ENCODE measurements at regions not wholly inside any gene's neighbourhood (a gene's known extent, or its start where the extent isn't known, plus 50 kb on each side); places are given as distances from the start of the nearest gene placed in this dataset.
A peak's percentile ranks its signal among the peaks of the same experiment; 100 is the strongest.

DNA sequence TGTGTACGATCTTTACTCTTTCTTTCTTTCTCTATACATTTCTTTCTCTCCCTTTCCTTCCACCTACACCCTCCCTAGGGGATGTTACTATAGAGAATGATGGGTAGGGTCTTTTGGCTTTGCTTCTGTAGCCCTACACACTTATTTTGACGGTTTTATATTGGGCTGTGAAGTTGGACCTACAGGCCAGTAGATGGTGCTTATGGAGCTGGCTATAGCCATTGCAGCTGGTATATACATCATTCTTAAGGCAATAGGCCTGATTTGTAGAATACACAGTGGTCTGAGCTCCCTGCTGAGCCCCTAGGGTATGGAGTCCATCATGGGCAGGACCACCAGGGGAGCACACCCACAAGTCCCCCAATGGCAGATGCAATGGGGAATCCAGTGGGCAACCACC, 1869.7 kb downstream of the STIM2 start:
- no peak for DNase-seq (ENCODE audit: low read depth)
- TF ChIP-seq, protein P1, sequence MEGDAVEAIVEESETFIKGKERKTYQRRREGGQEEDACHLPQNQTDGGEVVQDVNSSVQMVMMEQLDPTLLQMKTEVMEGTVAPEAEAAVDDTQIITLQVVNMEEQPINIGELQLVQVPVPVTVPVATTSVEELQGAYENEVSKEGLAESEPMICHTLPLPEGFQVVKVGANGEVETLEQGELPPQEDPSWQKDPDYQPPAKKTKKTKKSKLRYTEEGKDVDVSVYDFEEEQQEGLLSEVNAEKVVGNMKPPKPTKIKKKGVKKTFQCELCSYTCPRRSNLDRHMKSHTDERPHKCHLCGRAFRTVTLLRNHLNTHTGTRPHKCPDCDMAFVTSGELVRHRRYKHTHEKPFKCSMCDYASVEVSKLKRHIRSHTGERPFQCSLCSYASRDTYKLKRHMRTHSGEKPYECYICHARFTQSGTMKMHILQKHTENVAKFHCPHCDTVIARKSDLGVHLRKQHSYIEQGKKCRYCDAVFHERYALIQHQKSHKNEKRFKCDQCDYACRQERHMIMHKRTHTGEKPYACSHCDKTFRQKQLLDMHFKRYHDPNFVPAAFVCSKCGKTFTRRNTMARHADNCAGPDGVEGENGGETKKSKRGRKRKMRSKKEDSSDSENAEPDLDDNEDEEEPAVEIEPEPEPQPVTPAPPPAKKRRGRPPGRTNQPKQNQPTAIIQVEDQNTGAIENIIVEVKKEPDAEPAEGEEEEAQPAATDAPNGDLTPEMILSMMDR (conservative IDR thresholded peaks at IDR 0.05; ENCODE audit: low read depth, low read length), result no peak
- no peak overlapping the region for H3K4me3 ChIP-seq (ENCODE audit: low read depth, low read length)

DNA sequence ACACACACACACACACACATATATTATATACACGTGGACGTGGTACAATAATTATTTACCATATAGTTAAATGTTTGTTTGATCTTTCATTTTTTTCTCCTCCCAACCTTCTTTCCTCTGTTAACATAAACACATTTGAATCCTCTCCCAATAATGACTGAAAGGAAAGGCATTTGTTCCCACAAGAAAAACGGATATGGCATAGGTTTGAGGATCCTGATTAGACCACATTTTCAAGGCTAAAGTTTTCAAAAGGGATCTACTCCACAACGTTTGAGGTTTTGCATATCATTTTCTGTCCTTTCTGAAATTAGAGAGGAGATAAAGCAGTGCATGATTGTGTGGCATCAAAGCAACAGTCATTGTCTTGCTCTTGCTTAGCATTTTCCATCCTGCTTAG, 1883.4 kb downstream of the STIM2 start:
- TF ChIP-seq, protein P1 (conservative IDR thresholded peaks at IDR 0.05; ENCODE audit: low read depth, low read length), result no peak
- peak; percentile 2 for DNase-seq (ENCODE audit: low read depth)

DNA sequence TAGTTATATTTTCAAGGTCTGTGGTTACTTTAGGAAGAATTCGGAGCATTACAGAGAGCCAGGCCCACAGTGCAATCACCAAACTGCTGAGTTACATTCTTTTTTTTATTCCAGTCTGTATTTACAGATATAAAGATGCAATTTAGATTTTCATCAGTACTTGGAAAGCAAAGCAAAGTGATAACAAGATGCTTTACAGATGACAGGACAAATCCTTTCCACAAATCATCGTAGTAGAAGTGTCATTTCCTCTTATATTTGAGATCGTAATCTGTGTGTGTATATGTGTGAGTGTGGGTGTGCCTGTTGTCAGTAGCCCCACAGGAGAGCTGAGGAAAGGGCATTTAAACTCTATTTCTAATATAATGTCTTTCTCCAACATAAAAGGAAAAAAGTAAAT, 1893.7 kb downstream of the STIM2 start:
- no peak for DNase-seq (ENCODE audit: low read depth)
- TF ChIP-seq, protein P1 (conservative IDR thresholded peaks at IDR 0.05; ENCODE audit: low read depth, low read length), result no peak
- no peak overlapping the region for H3K4me3 ChIP-seq (ENCODE audit: low read depth, low read length)

More for the DNA sequence above, 1883.4 kb downstream of the STIM2 start:
- no peak overlapping the region for H3K4me3 ChIP-seq (ENCODE audit: low read depth, low read length)

DNA sequence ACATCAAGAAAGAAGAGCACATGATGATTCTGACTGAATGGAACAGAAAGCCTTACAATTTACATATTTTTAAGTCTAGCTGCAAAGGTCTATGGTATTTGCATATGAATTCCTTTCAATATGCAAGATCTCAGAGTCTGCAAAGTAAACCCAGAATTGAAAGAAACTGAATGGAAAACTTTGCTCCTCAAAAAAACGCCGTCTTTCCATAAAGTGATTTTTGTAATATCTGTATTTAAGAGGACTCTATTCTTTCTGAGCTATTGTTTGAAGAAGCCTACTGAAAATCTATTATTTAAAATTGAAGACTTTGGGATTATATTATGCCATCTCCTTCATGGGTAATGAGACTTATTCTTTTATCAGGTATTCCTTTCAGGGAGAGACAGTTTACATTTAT, 1894.4 kb downstream of the STIM2 start:
- TF ChIP-seq, protein P1 (conservative IDR thresholded peaks at IDR 0.05; ENCODE audit: low read depth, low read length), result no peak
- no peak for DNase-seq (ENCODE audit: low read depth)
- H3K4me3 ChIP-seq (ENCODE audit: low read depth, low read length), result no peak overlapping the region

DNA sequence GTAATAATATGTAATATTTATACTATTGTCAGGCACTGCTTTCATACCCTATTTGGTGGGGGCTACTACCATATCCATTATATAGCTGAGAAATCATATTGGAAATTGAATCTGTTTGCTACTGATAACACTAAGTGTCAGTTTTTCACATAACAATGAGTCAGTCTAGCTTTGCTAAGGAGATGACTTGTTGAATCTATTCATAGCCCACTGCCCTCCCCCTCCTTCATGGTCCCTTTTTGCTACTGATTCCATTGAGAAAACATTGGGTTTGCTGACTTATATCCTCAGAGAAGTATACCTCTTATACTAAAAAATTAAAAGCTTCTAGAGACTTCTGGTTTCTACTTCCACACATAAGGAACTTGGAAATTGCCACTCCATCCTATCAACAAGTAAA, 1898.4 kb downstream of the STIM2 start:
- peak; percentile 2 for DNase-seq (ENCODE audit: low read depth)
- TF ChIP-seq, protein P1 (conservative IDR thresholded peaks at IDR 0.05; ENCODE audit: low read depth, low read length), result no peak
- H3K4me3 ChIP-seq (ENCODE audit: low read depth, low read length), result no peak overlapping the region

DNA sequence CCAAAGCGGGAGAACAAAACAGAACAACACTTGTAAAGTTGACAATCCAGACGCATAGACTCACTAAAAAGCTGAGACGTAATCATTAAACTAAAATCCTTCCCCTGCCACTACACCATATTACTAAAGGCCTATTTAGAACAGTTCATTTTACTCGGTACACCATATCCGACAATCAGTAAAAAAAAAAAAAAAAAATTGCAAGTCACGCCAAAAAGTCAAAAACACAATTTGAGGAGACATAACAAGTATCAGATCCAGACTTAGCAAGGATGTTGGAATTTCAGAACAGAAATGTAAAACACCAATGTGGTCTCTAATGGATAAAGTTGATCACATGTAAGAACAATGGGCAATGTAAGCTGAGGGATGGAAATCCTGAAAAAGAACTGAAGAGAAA, 1899.4 kb downstream of the STIM2 start:
- TF ChIP-seq, protein P1 (conservative IDR thresholded peaks at IDR 0.05; ENCODE audit: low read depth, low read length), result no peak
- DNase-seq (ENCODE audit: low read depth), result no peak
- no peak overlapping the region for H3K4me3 ChIP-seq (ENCODE audit: low read depth, low read length)

DNA sequence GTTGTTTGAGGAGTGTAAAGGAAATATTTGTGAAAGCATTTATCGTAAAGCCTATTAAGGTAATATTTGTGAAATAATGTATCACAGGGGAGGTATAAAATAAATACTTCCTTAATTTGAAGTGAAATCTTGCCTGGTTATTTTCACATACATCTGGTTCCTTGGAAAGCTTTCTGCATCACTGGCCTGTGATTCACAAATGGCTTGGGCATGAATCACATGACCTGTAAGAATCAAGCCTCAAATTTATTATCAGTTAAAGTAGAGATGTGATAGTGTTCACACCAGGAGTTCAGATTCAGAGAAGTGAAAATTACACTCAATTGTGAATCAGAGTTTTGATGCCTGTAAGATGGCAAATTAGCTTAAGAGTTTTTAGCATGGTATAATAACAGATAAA, 1911.4 kb downstream of the STIM2 start:
- no peak overlapping the region for H3K4me3 ChIP-seq (ENCODE audit: low read depth, low read length)
- TF ChIP-seq, protein P1 (conservative IDR thresholded peaks at IDR 0.05; ENCODE audit: low read depth, low read length), result no peak
- peak; percentile 72 for DNase-seq (ENCODE audit: low read depth)
